GM18511 (cell line): ENCODE measurements at regions not wholly inside any gene's neighbourhood (a gene's known extent, or its start where the extent isn't known, plus 50 kb on each side); places are given as distances from the start of the nearest gene placed in this dataset.
"Not testable (repeated sequence)": the region's sequence is repeated elsewhere in the genome, so short reads cannot be mapped to it uniquely, and the experiment has no call there.

Experiments
- ATAC-seq: cut with Tn5 transposase; IDR thresholded peaks from one replicate; pipeline ENCODE4 v1.9.1; 2021; ENCODE audit warnings: mild to moderate bottlenecking, moderate library complexity; ENCODE audit not compliant: unreplicated experiment

GRCh38 chr6:139973669-139974344 is 599.4 kb upstream of the CITED2 start:
- ATAC-seq = no peak

- no peak for ATAC-seq
Observed at GRCh38 chr6:139972116-139972515, 597.7 kb upstream of the CITED2 start.

- no peak for ATAC-seq
Observed at GRCh38 chr6:139970591-139970991, 596.1 kb upstream of the CITED2 start.

GRCh38 chr6:139967497-139967896 is 593.0 kb upstream of the CITED2 start:
- no peak for ATAC-seq

GRCh38 chr6:139965393-139965792 is 590.9 kb upstream of the CITED2 start:
- ATAC-seq = no peak

GRCh38 chr6:139964737-139965136 is 590.3 kb upstream of the CITED2 start:
- ATAC-seq = no peak

GRCh38 chr6:139962654-139963347 is 588.4 kb upstream of the CITED2 start:
- no peak for ATAC-seq

GRCh38 chr6:139961190-139961589 is 586.7 kb upstream of the CITED2 start:
- no peak for ATAC-seq

- ATAC-seq = no peak
Observed at GRCh38 chr6:139960671-139961070, 586.2 kb upstream of the CITED2 start.

- no peak for ATAC-seq
Observed at GRCh38 chr6:139955366-139956155, 581.1 kb upstream of the CITED2 start.

- no peak for ATAC-seq
Observed at GRCh38 chr6:139954463-139955071, 580.1 kb upstream of the CITED2 start.

GRCh38 chr6:139953780-139954179 is 579.3 kb upstream of the CITED2 start:
- not testable (repeated sequence) for ATAC-seq

- ATAC-seq = no peak
Observed at GRCh38 chr6:139951172-139951571, 576.7 kb upstream of the CITED2 start.

- ATAC-seq = no peak
Observed at GRCh38 chr6:139944976-139945375, 570.5 kb upstream of the CITED2 start.

GRCh38 chr6:139944131-139944530 is 569.7 kb upstream of the CITED2 start:
- ATAC-seq = no peak

GRCh38 chr6:139943391-139943790 is 568.9 kb upstream of the CITED2 start:
- no peak for ATAC-seq

GRCh38 chr6:139942331-139942730 is 567.9 kb upstream of the CITED2 start:
- ATAC-seq = no peak

GRCh38 chr6:139941826-139942225 is 567.4 kb upstream of the CITED2 start:
- ATAC-seq = no peak

- peak; percentile 96 for ATAC-seq
Observed at GRCh38 chr6:139940741-139941729, 566.6 kb upstream of the CITED2 start.
